ENCODE measurements at regions not wholly inside any gene's neighbourhood (a gene's known extent, or its start where the extent isn't known, plus 50 kb on each side); places are given as distances from the start of the nearest gene placed in this dataset.

DNA sequence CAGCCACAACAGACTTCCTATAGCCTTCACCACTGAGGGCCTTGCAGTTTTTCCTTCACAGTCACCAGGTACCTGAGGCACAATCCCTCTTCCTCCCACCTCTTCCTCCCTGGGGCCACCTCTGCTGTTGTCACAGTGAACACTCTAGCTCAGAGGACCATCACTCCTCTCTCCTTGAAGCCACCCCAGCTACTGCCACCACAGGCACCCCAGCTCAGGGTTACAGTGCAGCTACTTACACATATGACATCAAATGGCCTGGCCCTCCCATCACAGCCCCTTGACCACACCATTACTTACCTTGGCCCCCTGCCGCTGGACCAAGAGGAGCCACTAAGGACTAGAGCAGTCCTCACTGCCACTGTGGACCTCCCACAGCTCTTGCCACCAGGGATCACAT lies 213.5 kb upstream of the CRBN start:
- intact Hi-C loops (cut with DNase I) = no loop called here
- ATAC-seq (ENCODE audit: low FRiP score) = no peak
- WGBS, 2 donors = 95 to 100% methylated on average over 1 of the region's 1 CpG

DNA sequence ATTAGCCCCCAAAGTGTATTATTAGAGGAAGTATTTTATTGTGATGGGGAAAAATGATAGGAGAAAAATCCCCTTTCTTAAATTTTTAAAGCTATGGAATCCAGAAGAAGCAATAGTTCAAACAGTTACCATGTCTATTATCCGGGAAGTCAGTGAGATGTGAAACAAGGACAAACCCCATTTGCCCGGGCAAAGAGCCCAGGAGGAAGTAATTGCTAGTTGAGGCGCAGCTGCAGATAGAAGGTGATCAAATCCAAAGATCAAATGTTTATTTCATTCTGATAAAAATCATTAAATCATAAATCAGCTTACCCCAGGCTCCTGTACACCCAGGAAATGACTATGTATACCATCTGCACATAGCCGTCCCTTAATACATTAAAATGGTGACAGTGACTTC lies 204.0 kb upstream of the CRBN start:
- Histone ChIP-seq H3K9me3 (ENCODE audit: control insufficient read depth, low read length) (no peaks in the 10 kb centered on the region), H3K4me1 (ENCODE audit: control insufficient read depth in 1 of 2, insufficient read depth in 2 of 2, low read length in 2 of 2) (peaks cover 0 to 3% of the 10 kb centered on the region in 2 donors), H3K27me3 (ENCODE audit: control insufficient read depth in 1 of 2, insufficient read depth in 2 of 2, low read length in 1 of 2) (no peaks in the 10 kb centered on the region), H3K36me3 (ENCODE audit: control insufficient read depth in 1 of 2, insufficient read depth in 2 of 2, low read length in 1 of 2) (no peaks in the 10 kb centered on the region), H3K4me3 (ENCODE audit: low read length in 2 of 2) (no peak overlapping the region), H3K27ac (ENCODE audit: low read depth in 1 of 2, low read length in 2 of 2) (no peak overlapping the region)
- intact Hi-C loops (cut with DNase I) = no loop called here
- WGBS, 2 donors = 86% methylated on average over 4 of the region's 4 CpGs
- ATAC-seq (ENCODE audit: low FRiP score) (no peak), DNase-seq (no peak)

More for the DNA sequence above, 213.5 kb upstream of the CRBN start:
- Histone ChIP-seq H3K27me3 (ENCODE audit: control insufficient read depth in 1 of 2, insufficient read depth in 2 of 2, low read length in 1 of 2) (no peaks in the 10 kb centered on the region), H3K4me1 (ENCODE audit: control insufficient read depth in 1 of 2, insufficient read depth in 2 of 2, low read length in 2 of 2) (no peaks in the 10 kb centered on the region), H3K36me3 (ENCODE audit: control insufficient read depth in 1 of 2, insufficient read depth in 2 of 2, low read length in 1 of 2) (no peaks in the 10 kb centered on the region), H3K27ac (ENCODE audit: low read depth in 1 of 2, low read length in 2 of 2) (no peak overlapping the region), H3K4me3 (ENCODE audit: low read length in 2 of 2) (no peak overlapping the region), H3K9me3 (ENCODE audit: control insufficient read depth, low read length) (no peaks in the 10 kb centered on the region)
- DNase-seq = no peak

DNA sequence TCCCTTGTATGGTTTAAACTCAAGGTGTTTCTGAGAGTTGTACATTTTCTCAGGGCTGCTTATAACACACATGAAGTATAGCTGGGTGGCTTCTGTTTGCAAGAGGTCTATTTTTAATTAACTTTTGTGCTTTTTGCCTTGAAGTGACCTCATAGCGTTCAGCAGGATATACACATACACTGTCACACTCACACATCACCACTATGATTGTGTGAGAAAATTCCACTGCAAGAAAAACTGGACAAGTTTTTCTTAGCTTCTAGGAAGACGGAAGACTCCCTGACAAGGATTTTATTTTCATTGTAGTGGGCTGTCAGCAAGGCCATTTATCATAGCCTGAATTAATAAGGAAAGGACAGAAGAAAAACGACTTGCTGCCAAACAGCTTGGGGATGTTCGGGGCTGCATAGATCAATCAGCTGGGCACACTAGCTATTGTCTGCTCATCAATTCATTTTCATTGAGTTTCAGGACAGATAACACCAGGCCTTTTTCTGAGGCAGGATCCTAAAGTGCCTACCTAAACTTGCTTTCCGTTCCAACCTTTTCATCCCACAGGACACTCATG lies 192.8 kb upstream of the CRBN start:
- no peak overlapping the region for H3K27ac ChIP-seq (ENCODE audit: low read depth in 1 of 2, low read length in 2 of 2)
- no peaks in the 10 kb centered on the region for H3K9me3 ChIP-seq (ENCODE audit: control insufficient read depth, low read length)
- no peak overlapping the region for H3K4me3 ChIP-seq (ENCODE audit: low read length in 2 of 2)
- H3K4me1 ChIP-seq (ENCODE audit: control insufficient read depth in 1 of 2, insufficient read depth in 2 of 2, low read length in 2 of 2) = no peaks in the 10 kb centered on the region
- no peaks in the 10 kb centered on the region for H3K36me3 ChIP-seq (ENCODE audit: control insufficient read depth in 1 of 2, insufficient read depth in 2 of 2, low read length in 1 of 2)
- DNase-seq (no peak), ATAC-seq (ENCODE audit: low FRiP score) (no peak)
- 29 to 37% methylated on average over 5 of the region's 5 CpGs for WGBS, 2 donors
- H3K27me3 ChIP-seq (ENCODE audit: control insufficient read depth in 1 of 2, insufficient read depth in 2 of 2, low read length in 1 of 2) = no peaks in the 10 kb centered on the region
- intact Hi-C loops (cut with DNase I) = no loop called here

- no peaks in the 10 kb centered on the region for H3K27me3 ChIP-seq (ENCODE audit: control insufficient read depth in 1 of 2, insufficient read depth in 2 of 2, low read length in 1 of 2)
- H3K27ac ChIP-seq (ENCODE audit: low read depth in 1 of 2, low read length in 2 of 2) = no peak overlapping the region
- DNase-seq (no peak), ATAC-seq (ENCODE audit: low FRiP score) (no peak)
- no peaks in the 10 kb centered on the region for H3K9me3 ChIP-seq (ENCODE audit: control insufficient read depth, low read length)
- 34 to 42% methylated on average over 4 of the region's 4 CpGs for WGBS, 2 donors
- H3K4me1 ChIP-seq (ENCODE audit: control insufficient read depth in 1 of 2, insufficient read depth in 2 of 2, low read length in 2 of 2) = no peaks in the 10 kb centered on the region
- intact Hi-C loops (cut with DNase I) = no loop called here
- no peak overlapping the region for H3K4me3 ChIP-seq (ENCODE audit: low read length in 2 of 2)
- no peaks in the 10 kb centered on the region for H3K36me3 ChIP-seq (ENCODE audit: control insufficient read depth in 1 of 2, insufficient read depth in 2 of 2, low read length in 1 of 2)
Observed at GRCh38 chr3:3368306-3368705, 188.8 kb upstream of the CRBN start.

GRCh38 chr3:3366386-3366785 lies 186.9 kb upstream of the CRBN start:
- WGBS, 2 donors = 76% methylated on average over 5 of the region's 5 CpGs
- intact Hi-C loops (cut with DNase I) = no loop called here
- no peak for ATAC-seq (ENCODE audit: low FRiP score)

DNA sequence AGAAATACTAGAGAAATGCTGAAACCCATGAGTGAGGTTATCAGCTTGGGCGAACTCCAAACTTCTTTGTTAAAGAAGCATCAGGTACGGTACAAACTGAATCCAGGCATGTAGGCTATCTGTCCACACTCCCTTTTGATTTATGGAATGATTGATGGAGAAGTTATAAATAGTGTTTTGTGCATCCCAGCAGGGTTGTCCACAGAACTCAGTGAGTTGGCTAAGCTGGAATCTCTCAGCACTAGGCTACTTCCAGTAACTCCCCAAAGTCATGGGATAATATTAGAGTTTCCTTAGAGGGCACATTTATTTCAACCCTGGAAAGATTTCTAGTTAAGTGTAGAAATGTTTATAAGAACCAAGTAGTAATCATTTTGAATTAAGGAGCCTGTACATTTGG lies 186.2 kb upstream of the CRBN start:
- DNase-seq (no peak), ATAC-seq (ENCODE audit: low FRiP score) (no peak)
- intact Hi-C loops (cut with DNase I) = no loop called here
- Histone ChIP-seq H3K4me1 (ENCODE audit: control insufficient read depth in 1 of 2, insufficient read depth in 2 of 2, low read length in 2 of 2) (no peaks in the 10 kb centered on the region), H3K27me3 (ENCODE audit: control insufficient read depth in 1 of 2, insufficient read depth in 2 of 2, low read length in 1 of 2) (no peaks in the 10 kb centered on the region), H3K36me3 (ENCODE audit: control insufficient read depth in 1 of 2, insufficient read depth in 2 of 2, low read length in 1 of 2) (no peaks in the 10 kb centered on the region), H3K27ac (ENCODE audit: low read depth in 1 of 2, low read length in 2 of 2) (no peak overlapping the region), H3K4me3 (ENCODE audit: low read length in 2 of 2) (no peak overlapping the region), H3K9me3 (ENCODE audit: control insufficient read depth, low read length) (no peaks in the 10 kb centered on the region)
- 76 to 83% methylated on average over 2 of the region's 2 CpGs for WGBS, 2 donors

More at GRCh38 chr3:3366386-3366785, 186.9 kb upstream of the CRBN start:
- Histone ChIP-seq H3K36me3 (ENCODE audit: control insufficient read depth in 1 of 2, insufficient read depth in 2 of 2, low read length in 1 of 2) (no peaks in the 10 kb centered on the region), H3K27me3 (ENCODE audit: control insufficient read depth in 1 of 2, insufficient read depth in 2 of 2, low read length in 1 of 2) (no peaks in the 10 kb centered on the region), H3K4me1 (ENCODE audit: control insufficient read depth in 1 of 2, insufficient read depth in 2 of 2, low read length in 2 of 2) (no peaks in the 10 kb centered on the region), H3K9me3 (ENCODE audit: control insufficient read depth, low read length) (no peaks in the 10 kb centered on the region), H3K4me3 (ENCODE audit: low read length in 2 of 2) (no peak overlapping the region), H3K27ac (ENCODE audit: low read depth in 1 of 2, low read length in 2 of 2) (no peak overlapping the region)
- DNase-seq = no peak

DNA sequence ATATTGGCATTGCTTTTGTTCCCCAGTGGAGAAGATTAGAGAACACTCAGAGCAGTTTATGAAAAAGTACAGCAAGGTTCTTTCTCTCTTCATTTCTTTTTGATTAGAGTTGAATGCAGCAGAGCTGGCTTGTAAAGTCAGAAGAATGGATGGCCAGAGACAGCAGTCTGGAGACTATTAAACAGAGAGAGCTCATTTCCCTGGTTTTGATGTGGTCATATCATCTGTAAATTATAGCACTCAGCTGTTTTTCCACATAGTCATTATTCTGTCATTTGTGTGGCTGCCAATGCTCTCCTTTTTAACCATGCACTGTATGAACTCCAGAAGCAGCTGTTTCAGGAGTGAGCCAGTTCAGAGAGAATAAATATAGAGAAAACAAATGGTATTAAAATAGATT lies 177.4 kb upstream of the CRBN start:
- Histone ChIP-seq H3K27me3 (ENCODE audit: control insufficient read depth in 1 of 2, insufficient read depth in 2 of 2, low read length in 1 of 2) (no peaks in the 10 kb centered on the region), H3K27ac (ENCODE audit: low read depth in 1 of 2, low read length in 2 of 2) (peak overlapping the region in 1 of 2 donors; percentile 4), H3K4me3 (ENCODE audit: low read length in 2 of 2) (no peak overlapping the region), H3K9me3 (ENCODE audit: control insufficient read depth, low read length) (no peaks in the 10 kb centered on the region), H3K4me1 (ENCODE audit: control insufficient read depth in 1 of 2, insufficient read depth in 2 of 2, low read length in 2 of 2) (peaks cover 4% of the 10 kb centered on the region in 2 donors), H3K36me3 (ENCODE audit: control insufficient read depth in 1 of 2, insufficient read depth in 2 of 2, low read length in 1 of 2) (no peaks in the 10 kb centered on the region)
- intact Hi-C loops (cut with DNase I) = loop anchor here in 1 of 2 donors (10.0 kb wide), 1 partner anchor 198 kb away; no protein-coding TSS in a partner anchor
- DNase-seq (no peak), ATAC-seq (ENCODE audit: low FRiP score) (peak; percentile 11)

- Histone ChIP-seq H3K9me3 (ENCODE audit: control insufficient read depth, low read length) (no peaks in the 10 kb centered on the region), H3K27ac (ENCODE audit: low read depth in 1 of 2, low read length in 2 of 2) (peak overlapping the region in 1 of 2 donors; percentile 73), H3K4me1 (ENCODE audit: control insufficient read depth in 1 of 2, insufficient read depth in 2 of 2, low read length in 2 of 2) (peaks cover 4% of the 10 kb centered on the region in 2 donors), H3K4me3 (ENCODE audit: low read length in 2 of 2) (no peak overlapping the region), H3K36me3 (ENCODE audit: control insufficient read depth in 1 of 2, insufficient read depth in 2 of 2, low read length in 1 of 2) (no peaks in the 10 kb centered on the region), H3K27me3 (ENCODE audit: control insufficient read depth in 1 of 2, insufficient read depth in 2 of 2, low read length in 1 of 2) (no peaks in the 10 kb centered on the region)
- intact Hi-C loops (cut with DNase I) = loop anchor here in 1 of 2 donors (10.0 kb wide), 1 partner anchor 199 kb away; no protein-coding TSS in a partner anchor
- ATAC-seq (ENCODE audit: low FRiP score) (no peak), DNase-seq (no peak)
- 81% methylated on average over 1 of the region's 1 CpG for WGBS, 2 donors
Observed at GRCh38 chr3:3355442-3355841, 176.0 kb upstream of the CRBN start.

DNA sequence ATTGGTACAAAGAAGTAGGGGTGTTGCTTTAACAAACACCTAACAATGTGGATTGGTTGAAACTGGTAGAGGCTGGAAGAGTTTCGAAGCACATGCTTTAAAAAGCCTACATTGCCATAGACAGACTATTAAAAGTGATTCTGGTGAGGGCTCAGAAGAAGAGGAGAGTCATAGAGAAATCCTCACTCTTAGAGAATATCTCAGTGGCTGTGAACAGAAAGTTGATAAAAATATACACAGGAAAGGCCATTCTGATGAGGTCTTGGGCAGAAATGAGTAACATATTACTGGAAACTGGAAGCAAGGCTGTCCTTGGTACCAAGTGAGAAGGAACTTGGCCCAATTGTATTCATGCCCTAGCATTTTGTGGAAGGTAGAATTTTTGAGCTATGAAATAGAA lies 173.7 kb upstream of the CRBN start:
- no peaks in the 10 kb centered on the region for H3K27me3 ChIP-seq (ENCODE audit: control insufficient read depth in 1 of 2, insufficient read depth in 2 of 2, low read length in 1 of 2)
- no peak for ATAC-seq (ENCODE audit: low FRiP score)
- H3K4me3 ChIP-seq (ENCODE audit: low read length in 2 of 2) = no peak overlapping the region
- no peaks in the 10 kb centered on the region for H3K36me3 ChIP-seq (ENCODE audit: control insufficient read depth in 1 of 2, insufficient read depth in 2 of 2, low read length in 1 of 2)
- no peaks in the 10 kb centered on the region for H3K9me3 ChIP-seq (ENCODE audit: control insufficient read depth, low read length)
- no peak for DNase-seq
- H3K27ac ChIP-seq (ENCODE audit: low read depth in 1 of 2, low read length in 2 of 2) = peak overlapping the region in 1 of 2 donors; percentile 96
- intact Hi-C loops (cut with DNase I) = loop anchor here in 1 of 2 donors (10.0 kb wide), 1 partner anchor 202 kb away; no protein-coding TSS in a partner anchor
- peaks cover 4 to 8% of the 10 kb centered on the region in 2 donors for H3K4me1 ChIP-seq (ENCODE audit: control insufficient read depth in 1 of 2, insufficient read depth in 2 of 2, low read length in 2 of 2)
- WGBS, 2 donors = 76 to 82% methylated on average over 1 of the region's 1 CpG

All from aorta (tissue), 5 donors.